ENCODE measurements at regions not wholly inside any gene's neighbourhood (a gene's known extent, or its start where the extent isn't known, plus 50 kb on each side); places are given as distances from the start of the nearest gene placed in this dataset.

GRCh38 chr11:115910379-115910778, 406.2 kb upstream of the CADM1 start:
- no peak for DNase-seq

- DNase-seq = no peak
Observed at GRCh38 chr11:115906171-115906570, 402.0 kb upstream of the CADM1 start.

DNA sequence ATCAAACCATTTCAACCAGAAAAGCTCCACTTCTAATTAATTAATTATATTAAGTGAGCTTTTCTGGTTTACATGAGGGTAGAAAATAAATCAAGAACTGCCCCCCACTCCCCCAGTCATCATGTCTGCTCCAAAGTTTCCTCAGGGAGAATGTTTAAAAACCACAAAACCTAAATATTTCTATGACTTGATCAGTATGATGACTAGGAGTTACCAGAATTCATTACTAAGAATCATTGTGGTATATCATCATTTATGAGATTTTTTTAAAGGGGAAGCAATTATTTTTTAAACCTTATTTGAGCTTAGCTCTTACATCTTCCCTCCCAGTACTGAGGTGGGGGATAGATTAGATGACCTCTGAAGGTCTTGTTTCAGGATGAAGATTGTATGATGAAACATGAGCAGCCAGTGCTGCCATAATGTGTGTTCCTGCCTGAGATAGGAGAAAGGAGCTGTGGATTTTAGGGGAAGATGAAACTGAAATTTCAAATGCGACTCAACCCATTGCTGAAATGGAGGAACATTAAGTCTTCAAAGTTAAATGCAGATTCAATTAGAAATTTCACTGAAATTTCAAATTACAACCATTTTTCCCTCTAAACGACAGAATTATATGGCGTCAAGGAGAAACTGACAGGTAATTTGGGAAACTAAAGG, 401.3 kb upstream of the CADM1 start:
- DNase-seq = no peak

DNA sequence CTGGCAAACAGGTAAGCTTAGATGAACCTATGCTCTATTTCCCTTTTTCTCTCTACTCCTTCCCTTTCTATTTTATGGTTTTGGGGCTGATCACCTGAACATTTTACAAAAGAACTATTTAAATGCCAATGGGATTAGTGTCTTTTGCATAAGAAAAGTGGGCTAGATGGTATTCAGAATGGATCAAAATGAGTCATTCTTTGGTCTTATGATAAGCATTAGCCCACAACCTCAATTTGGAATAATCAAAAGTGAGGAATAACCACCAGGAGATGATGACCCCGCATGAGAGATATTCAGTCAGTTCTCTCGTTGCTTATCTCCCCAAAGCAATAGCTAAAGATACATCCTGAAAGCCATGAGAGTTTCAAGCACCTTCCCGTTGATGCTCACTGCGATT, 399.0 kb upstream of the CADM1 start:
- no peak for DNase-seq

DNA sequence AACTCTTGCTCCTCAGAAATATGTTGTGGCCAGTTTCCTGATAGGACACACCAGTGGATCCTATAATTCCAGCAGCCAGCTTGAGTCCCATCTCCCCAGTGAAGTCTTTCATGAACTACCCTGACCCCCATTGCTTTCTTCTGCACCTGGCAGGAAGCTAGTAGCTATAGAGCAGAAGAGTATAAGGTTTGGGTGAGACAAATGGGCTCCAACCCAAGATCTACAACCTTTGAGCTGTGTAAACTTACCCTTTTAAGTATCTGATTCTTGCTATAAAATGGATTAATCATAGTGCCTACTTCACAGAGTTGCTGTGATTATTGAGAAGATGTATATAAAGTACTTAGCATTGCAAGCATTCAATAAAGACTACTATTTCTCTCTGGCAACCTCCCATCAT, 396.9 kb upstream of the CADM1 start:
- no peak for DNase-seq

DNA sequence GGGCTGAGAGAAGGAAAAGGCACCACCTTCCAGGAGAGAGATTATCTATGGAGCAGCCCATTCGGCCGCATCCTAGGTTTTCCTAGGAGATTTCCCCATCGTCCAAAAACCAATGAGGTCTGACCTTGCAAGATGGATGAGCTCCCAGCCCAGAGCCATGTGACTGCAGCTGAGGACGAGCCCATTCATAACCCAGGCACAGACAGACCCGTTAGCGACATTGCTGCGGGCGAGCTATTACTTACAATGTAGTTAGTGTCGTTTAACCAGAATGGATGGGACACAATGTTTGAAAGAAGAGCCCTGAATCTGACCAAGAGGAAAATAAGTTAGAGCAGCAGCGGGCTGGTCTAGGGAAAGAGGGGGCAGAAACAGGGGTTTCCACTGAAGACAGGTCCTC, 395.9 kb upstream of the CADM1 start:
- DNase-seq = no peak

- no peak for DNase-seq
Observed at GRCh38 chr11:115897707-115898106, 393.5 kb upstream of the CADM1 start.

- DNase-seq = no peak
Observed at GRCh38 chr11:115896084-115896483, 391.9 kb upstream of the CADM1 start.

- no peak for DNase-seq
Observed at GRCh38 chr11:115895594-115895993, 391.4 kb upstream of the CADM1 start.

GRCh38 chr11:115894176-115894575, 390.0 kb upstream of the CADM1 start:
- no peak for DNase-seq

- no peak for DNase-seq
Observed at GRCh38 chr11:115893461-115894099, 389.4 kb upstream of the CADM1 start.

GRCh38 chr11:115892016-115892415, 387.8 kb upstream of the CADM1 start:
- DNase-seq = no peak

GRCh38 chr11:115891581-115891980, 387.4 kb upstream of the CADM1 start:
- DNase-seq = no peak

GRCh38 chr11:115890500-115890899, 386.3 kb upstream of the CADM1 start:
- DNase-seq = no peak

DNA sequence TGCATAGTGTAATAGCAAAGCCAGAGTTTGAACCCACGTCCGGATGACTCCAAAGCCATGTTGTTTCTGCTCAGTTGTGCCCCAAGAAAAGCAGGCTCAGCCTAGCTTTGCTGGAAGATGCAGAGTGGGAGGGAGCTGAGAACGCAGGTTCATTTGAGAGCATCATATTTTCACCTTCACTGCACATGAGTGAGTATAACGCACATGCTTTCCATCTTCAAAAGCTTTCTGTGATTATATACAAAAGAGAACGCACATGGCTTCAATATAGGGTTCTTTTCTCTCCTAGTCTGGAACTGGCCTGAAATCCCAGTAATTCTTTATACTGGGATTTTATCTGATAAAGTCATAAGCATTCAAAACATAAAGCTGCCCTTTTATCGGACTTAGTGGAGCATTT, 385.5 kb upstream of the CADM1 start:
- DNase-seq = no peak

GRCh38 chr11:115887727-115888126, 383.5 kb upstream of the CADM1 start:
- no peak for DNase-seq

DNA sequence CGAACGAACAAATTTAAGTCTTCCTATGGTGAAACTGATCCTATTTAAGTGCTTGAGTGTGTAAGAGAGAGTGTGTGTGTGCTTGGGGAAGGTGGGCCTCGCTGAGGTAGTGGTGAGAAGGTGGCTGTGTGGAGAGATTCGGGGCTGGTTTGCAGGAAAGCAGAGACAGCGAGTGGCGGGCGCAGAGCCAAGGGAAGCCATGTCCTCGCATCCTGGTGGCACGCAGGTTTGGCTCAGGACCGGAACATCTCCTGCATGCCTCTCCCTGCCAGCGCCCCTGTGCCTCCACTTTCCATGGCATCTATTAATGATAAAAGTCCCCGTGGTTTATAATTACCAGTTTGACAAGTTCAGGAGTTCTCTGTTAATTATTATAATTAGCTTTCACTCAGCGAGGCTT, 383.1 kb upstream of the CADM1 start:
- DNase-seq = no peak

DNA sequence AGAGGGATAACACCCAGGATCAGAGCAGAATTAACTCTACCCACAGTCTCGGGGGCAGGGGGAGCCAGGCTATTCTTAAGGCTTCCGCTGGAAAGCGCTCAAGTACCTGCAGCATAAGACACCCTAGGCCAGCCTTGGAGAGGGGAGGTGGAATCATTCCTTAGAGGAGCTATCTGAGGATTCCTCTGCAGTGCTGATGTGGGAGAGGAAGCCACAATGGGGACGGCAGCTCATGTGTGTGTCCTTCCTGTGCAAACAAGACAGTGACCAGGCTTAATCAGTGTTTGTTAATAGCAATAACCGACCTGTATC, 382.2 kb upstream of the CADM1 start:
- no peak for DNase-seq

DNA sequence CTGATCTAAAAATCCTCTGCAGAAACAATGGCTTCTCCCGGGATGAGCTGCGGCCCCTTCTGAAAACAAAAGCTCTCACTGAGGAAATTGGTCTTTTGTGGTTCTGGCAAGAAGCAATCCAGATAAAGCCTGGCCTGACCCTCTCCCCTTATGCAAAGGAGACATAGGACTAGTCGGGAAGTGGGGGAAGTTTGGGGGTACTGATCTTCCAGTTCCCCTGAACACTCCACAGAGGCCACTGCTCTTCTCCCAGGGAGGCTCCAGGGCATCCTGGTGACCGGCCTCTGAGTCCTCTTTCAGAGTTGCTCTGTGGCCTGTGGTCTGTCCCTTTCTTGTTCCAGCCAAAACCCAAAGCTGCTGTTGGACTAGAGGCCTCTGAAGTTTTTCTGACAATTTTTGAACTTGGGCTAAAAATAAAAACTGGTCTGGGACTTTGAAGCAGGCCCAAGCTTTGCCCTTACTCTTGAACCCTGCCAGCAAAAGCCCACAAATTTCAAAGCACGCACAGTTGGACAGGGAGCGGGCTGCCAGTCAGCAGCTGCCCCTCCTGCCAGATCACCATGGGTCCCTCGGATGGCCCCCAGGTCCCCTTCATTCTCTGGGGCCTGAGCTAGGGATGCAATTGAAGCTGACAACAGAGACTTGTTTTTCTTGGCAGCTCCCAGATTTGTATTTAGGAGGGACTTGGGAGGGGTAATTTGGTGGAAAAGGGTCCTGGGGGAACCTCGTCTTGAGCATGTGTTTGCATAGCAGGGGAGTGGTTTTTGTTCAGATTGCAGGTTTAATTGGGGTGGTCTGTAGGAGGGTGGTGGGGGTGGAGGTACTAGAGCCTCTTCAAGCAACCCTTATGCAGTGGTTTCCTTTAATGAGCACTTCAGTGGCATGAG, 381.6 kb upstream of the CADM1 start:
- DNase-seq = peak; percentile 41

- no peak for DNase-seq
Observed at GRCh38 chr11:115884800-115885534, 380.8 kb upstream of the CADM1 start.

DNA sequence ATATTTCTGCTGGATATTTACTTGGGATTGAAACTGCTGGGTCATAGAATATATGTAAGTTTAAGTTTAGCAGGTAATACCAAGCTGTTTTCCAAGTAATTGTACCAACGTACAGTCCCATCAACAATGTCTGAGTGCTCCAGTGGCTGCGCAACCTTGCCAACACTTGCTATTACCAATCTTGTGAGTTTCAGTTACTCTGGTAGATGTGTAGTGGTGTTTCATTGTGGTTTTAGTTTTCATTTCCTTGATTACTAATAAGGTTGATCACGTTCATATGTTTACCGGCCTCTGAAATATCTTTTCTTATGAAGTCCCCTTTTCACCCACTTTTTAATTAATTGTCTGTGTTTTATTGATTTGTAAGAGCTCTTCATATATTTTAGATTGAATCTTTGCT, 370.6 kb upstream of the CADM1 start:
- DNase-seq = no peak

DNA sequence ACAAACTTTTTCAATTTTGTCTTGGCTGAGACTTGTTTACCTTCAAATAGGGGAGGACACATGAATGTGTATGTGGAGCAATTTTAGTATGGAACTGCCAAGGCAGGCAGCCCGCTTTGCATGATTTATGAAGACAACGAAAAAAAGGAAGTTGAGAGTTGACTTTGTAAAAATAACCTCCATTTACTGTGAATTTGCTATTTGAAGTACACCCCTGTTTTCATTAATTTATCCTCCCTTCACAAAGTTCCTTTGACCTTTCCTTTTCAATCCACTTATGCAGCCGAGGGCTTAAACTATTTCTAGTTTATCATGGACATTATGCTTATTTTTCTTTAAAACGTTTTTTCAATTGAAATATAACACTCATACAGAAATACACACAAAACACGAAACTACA, 369.6 kb upstream of the CADM1 start:
- DNase-seq = no peak

DNA sequence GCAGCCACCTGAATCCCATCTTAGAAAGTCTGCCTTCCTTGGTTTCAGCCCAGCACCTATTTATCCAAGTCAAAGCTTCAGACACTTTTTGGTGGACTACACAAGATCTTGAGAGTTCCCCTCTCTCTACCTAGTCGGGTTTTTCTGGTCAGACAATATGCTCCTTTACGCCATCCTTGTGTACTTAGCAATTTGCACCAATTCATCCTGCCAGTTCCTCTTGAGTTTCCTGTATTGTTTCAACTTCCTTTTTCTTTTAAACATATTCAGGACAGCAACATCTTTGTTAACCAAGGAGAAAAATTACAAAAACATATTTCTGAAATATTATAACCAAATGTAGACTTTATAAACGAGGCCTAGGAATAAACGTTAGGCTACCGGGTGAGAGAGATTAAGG, 368.2 kb upstream of the CADM1 start:
- DNase-seq = no peak

Data from right hindlimb (tissue), 1 donor.